ENCODE measurements at regions not wholly inside any gene's neighbourhood (a gene's known extent, or its start where the extent isn't known, plus 50 kb on each side); places are given as distances from the start of the nearest gene placed in this dataset.
A peak's percentile ranks its signal among the peaks of the same experiment; 100 is the strongest.

GRCh38 chr10:90642650-90643049 is 215.2 kb downstream of the HTR7 start:
- ATAC-seq (no peak), DNase-seq (no peak)
- intact Hi-C loops (cut with DNase I; ENCODE audit: low total_unique reads) (no loop called here), in situ Hi-C loops (cut with MboI; ENCODE audit: low sequenced_read_pairs in 4 of 4) (no loop called here)
- H3K36me3 ChIP-seq, result no peaks in the 10 kb centered on the region
- no peak overlapping the region for H3K4me3 ChIP-seq
- H3K4me1 ChIP-seq, result peaks cover 13 to 16% of the 10 kb centered on the region in 2 donors
- H3K27me3 ChIP-seq, result no peaks in the 10 kb centered on the region
- no peaks in the 10 kb centered on the region for H3K9me3 ChIP-seq
- TF ChIP-seq POLR2A (IDR thresholded peaks at IDR 0.05), result no peak
- no peak for TF ChIP-seq CTCF (IDR thresholded peaks at IDR 0.05 in 4 of 5, conservative IDR thresholded peaks at IDR 0.05 in 1 of 5)
- H3K27ac ChIP-seq, result peak overlapping the region in 2 of 4 donors; percentile 1 to 33

- H3K4me1 ChIP-seq, result peaks cover 13 to 16% of the 10 kb centered on the region in 2 donors
- H3K27me3 ChIP-seq, result no peaks in the 10 kb centered on the region
- no peak overlapping the region for H3K27ac ChIP-seq
- H3K36me3 ChIP-seq, result no peaks in the 10 kb centered on the region
- in situ Hi-C loops (cut with MboI; ENCODE audit: low sequenced_read_pairs in 4 of 4), result no loop called here
- no peak overlapping the region for H3K4me3 ChIP-seq
- no peak for ATAC-seq
- no peak for DNase-seq
- intact Hi-C loops (cut with DNase I; ENCODE audit: low total_unique reads), result no loop called here
- TF ChIP-seq POLR2A (IDR thresholded peaks at IDR 0.05), result no peak
- no peak for TF ChIP-seq CTCF (IDR thresholded peaks at IDR 0.05 in 4 of 5, conservative IDR thresholded peaks at IDR 0.05 in 1 of 5)
- H3K9me3 ChIP-seq, result no peaks in the 10 kb centered on the region
These were observed 213.7 kb downstream of the HTR7 start for GRCh38 chr10:90644165-90644564.

DNA sequence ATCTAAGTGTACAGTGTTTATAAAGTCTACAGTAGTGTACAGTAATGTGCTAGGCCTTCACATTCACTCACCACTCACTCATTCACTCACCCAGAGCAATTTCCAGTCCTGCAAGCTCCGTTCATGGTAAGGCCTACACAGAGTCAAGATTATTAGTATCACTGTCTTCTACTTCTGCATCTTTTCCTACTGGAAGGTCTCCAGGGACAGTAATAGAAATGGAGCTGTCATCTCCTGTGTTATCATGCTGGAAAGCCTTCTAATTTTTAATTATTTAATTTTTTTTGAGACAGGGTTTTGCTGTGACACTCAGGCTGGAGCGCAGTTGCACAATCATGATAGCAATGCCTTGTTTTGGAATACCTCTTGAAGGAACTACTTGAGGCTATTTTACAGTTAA is 207.0 kb downstream of the HTR7 start:
- no peak overlapping the region for H3K4me3 ChIP-seq
- DNase-seq, result no peak
- H3K4me1 ChIP-seq, result no peaks in the 10 kb centered on the region
- intact Hi-C loops (cut with DNase I; ENCODE audit: low total_unique reads) (no loop called here), in situ Hi-C loops (cut with MboI; ENCODE audit: low sequenced_read_pairs in 4 of 4) (no loop called here)
- TF ChIP-seq CTCF (IDR thresholded peaks at IDR 0.05 in 4 of 5, conservative IDR thresholded peaks at IDR 0.05 in 1 of 5) (no peak), POLR2A (IDR thresholded peaks at IDR 0.05) (no peak)
- no peaks in the 10 kb centered on the region for H3K36me3 ChIP-seq
- H3K27ac ChIP-seq, result no peak overlapping the region
- no peaks in the 10 kb centered on the region for H3K9me3 ChIP-seq
- H3K27me3 ChIP-seq, result no peaks in the 10 kb centered on the region
- no peak for ATAC-seq

DNA sequence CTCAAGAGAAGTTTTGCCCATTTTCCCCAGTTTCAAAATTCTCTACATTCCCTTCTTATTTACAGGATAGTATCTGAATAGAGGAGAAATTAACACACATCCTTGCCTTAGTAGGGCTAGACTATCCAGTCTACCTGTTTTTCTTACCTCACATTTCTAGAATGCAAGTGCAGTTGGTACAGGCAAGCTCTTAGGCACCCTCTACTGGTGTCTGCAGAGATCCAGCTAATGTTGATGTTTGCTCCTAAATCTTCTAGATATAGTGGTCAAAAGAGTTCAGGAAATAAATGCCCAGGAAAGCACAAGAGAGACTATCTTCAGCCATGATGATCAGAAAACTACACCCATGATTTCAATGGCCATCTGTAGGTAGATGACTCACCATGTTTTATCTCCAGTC is 205.3 kb downstream of the HTR7 start:
- Histone ChIP-seq H3K9me3 (no peaks in the 10 kb centered on the region), H3K4me1 (no peaks in the 10 kb centered on the region), H3K4me3 (no peak overlapping the region), H3K27me3 (no peaks in the 10 kb centered on the region), H3K36me3 (no peaks in the 10 kb centered on the region), H3K27ac (no peak overlapping the region)
- ATAC-seq, result no peak
- intact Hi-C loops (cut with DNase I; ENCODE audit: low total_unique reads) (no loop called here), in situ Hi-C loops (cut with MboI; ENCODE audit: low sequenced_read_pairs in 4 of 4) (no loop called here)
- no peak for DNase-seq
- TF ChIP-seq POLR2A (IDR thresholded peaks at IDR 0.05) (no peak), CTCF (IDR thresholded peaks at IDR 0.05 in 4 of 5, conservative IDR thresholded peaks at IDR 0.05 in 1 of 5) (no peak)

GRCh38 chr10:90658791-90659190 is 199.0 kb downstream of the HTR7 start:
- Histone ChIP-seq H3K36me3 (no peaks in the 10 kb centered on the region), H3K27ac (no peak overlapping the region), H3K4me3 (no peak overlapping the region), H3K9me3 (no peaks in the 10 kb centered on the region), H3K4me1 (no peaks in the 10 kb centered on the region), H3K27me3 (no peaks in the 10 kb centered on the region)
- DNase-seq (no peak), ATAC-seq (no peak)
- TF ChIP-seq POLR2A (IDR thresholded peaks at IDR 0.05) (no peak), CTCF (IDR thresholded peaks at IDR 0.05 in 4 of 5, conservative IDR thresholded peaks at IDR 0.05 in 1 of 5) (no peak)
- in situ Hi-C loops (cut with MboI; ENCODE audit: low sequenced_read_pairs in 4 of 4) (no loop called here), intact Hi-C loops (cut with DNase I; ENCODE audit: low total_unique reads) (no loop called here)

All from gastrocnemius medialis (tissue), 4 donors.